ENCODE measurements at regions not wholly inside any gene's neighbourhood (a gene's known extent, or its start where the extent isn't known, plus 50 kb on each side); places are given as distances from the start of the nearest gene placed in this dataset.

GRCh38 chr18:55999641-56000040 is 411.6 kb upstream of the TCF4 start:
- H3K36me3 ChIP-seq (replicated peaks; ENCODE audit: insufficient read depth, low read length): no peaks in the 10 kb centered on the region
- no peak for DNase-seq
- H3K27me3 ChIP-seq (replicated peaks; ENCODE audit: insufficient read depth, low read length): no peaks in the 10 kb centered on the region
- no peak overlapping the region for H2AFZ ChIP-seq (ENCODE audit: low read length)
- no peaks in the 10 kb centered on the region for H3K9me2 ChIP-seq (replicated peaks; ENCODE audit: insufficient read depth, low read length)
- no peak overlapping the region for H3K27ac ChIP-seq (ENCODE audit: low read length)
- no peak overlapping the region for H3K9ac ChIP-seq (ENCODE audit: low read length)
- no peak overlapping the region for H3K4me2 ChIP-seq (ENCODE audit: low read depth, low read length)
- peaks cover 18% of the 10 kb centered on the region for H3F3A ChIP-seq (ENCODE audit: insufficient read depth, low read length)
- H3K4me3 ChIP-seq (ENCODE audit: low read length): no peak overlapping the region
- no peaks in the 10 kb centered on the region for H3K9me3 ChIP-seq (replicated peaks; ENCODE audit: insufficient read depth, low read length)
- TF ChIP-seq CTCF (IDR thresholded peaks at IDR 0.05; ENCODE audit: low read length): no peak
- TF ChIP-seq EZH2 (optimal IDR thresholded peaks at IDR 0.05; ENCODE audit: low read depth, low read length): no peak
- TF ChIP-seq EZH2phosphoT487 (IDR thresholded peaks at IDR 0.05; ENCODE audit: low read length): no peak
- H3K4me1 ChIP-seq (ENCODE audit: low read length): peaks cover 39% of the 10 kb centered on the region
- H3K79me2 ChIP-seq (ENCODE audit: low read length): no peaks in the 10 kb centered on the region
- no peaks in the 10 kb centered on the region for H4K20me1 ChIP-seq (ENCODE audit: insufficient read depth, low read length)

- H3K9ac ChIP-seq (ENCODE audit: low read length): peak overlapping the region; percentile 63; the same call in 1 of the 2 replicates
- H3F3A ChIP-seq (ENCODE audit: insufficient read depth, low read length): peaks cover 18% of the 10 kb centered on the region
- no peaks in the 10 kb centered on the region for H3K9me2 ChIP-seq (replicated peaks; ENCODE audit: insufficient read depth, low read length)
- H3K4me3 ChIP-seq (ENCODE audit: low read length): peak overlapping the region; percentile 37; the same call in 1 of the 2 replicates
- no peaks in the 10 kb centered on the region for H4K20me1 ChIP-seq (ENCODE audit: insufficient read depth, low read length)
- DNase-seq: no peak
- H3K4me2 ChIP-seq (ENCODE audit: low read depth, low read length): peak overlapping the region; percentile 83
- H3K27me3 ChIP-seq (replicated peaks; ENCODE audit: insufficient read depth, low read length): no peaks in the 10 kb centered on the region
- H3K4me1 ChIP-seq (ENCODE audit: low read length): peaks cover 39% of the 10 kb centered on the region
- peak overlapping the region; percentile 35; the same call in 1 of the 2 replicates for H2AFZ ChIP-seq (ENCODE audit: low read length)
- H3K27ac ChIP-seq (ENCODE audit: low read length): peak overlapping the region; percentile 94; the same call in 1 of the 2 replicates
- TF ChIP-seq EZH2 (optimal IDR thresholded peaks at IDR 0.05; ENCODE audit: low read depth, low read length): no peak
- TF ChIP-seq EZH2phosphoT487 (IDR thresholded peaks at IDR 0.05; ENCODE audit: low read length): no peak
- no peak for TF ChIP-seq CTCF (IDR thresholded peaks at IDR 0.05; ENCODE audit: low read length)
- no peaks in the 10 kb centered on the region for H3K36me3 ChIP-seq (replicated peaks; ENCODE audit: insufficient read depth, low read length)
- no peaks in the 10 kb centered on the region for H3K9me3 ChIP-seq (replicated peaks; ENCODE audit: insufficient read depth, low read length)
- no peaks in the 10 kb centered on the region for H3K79me2 ChIP-seq (ENCODE audit: low read length)
Observed at GRCh38 chr18:55998801-55999385, 410.9 kb upstream of the TCF4 start.

GRCh38 chr18:55998071-55998522 is 410.1 kb upstream of the TCF4 start:
- DNase-seq: peak; percentile 63
- H3K4me3 ChIP-seq (ENCODE audit: low read length): peak overlapping the region; percentile 37
- peak overlapping the region; percentile 35 for H2AFZ ChIP-seq (ENCODE audit: low read length)
- H3K27me3 ChIP-seq (replicated peaks; ENCODE audit: insufficient read depth, low read length): no peaks in the 10 kb centered on the region
- H3K9ac ChIP-seq (ENCODE audit: low read length): peak overlapping the region; percentile 63
- no peaks in the 10 kb centered on the region for H3K36me3 ChIP-seq (replicated peaks; ENCODE audit: insufficient read depth, low read length)
- peak overlapping the region; percentile 94 for H3K27ac ChIP-seq (ENCODE audit: low read length)
- no peaks in the 10 kb centered on the region for H3K79me2 ChIP-seq (ENCODE audit: low read length)
- TF ChIP-seq CTCF (IDR thresholded peaks at IDR 0.05; ENCODE audit: low read length) (no peak), EZH2 (optimal IDR thresholded peaks at IDR 0.05; ENCODE audit: low read depth, low read length) (no peak), EZH2phosphoT487 (IDR thresholded peaks at IDR 0.05; ENCODE audit: low read length) (no peak)
- H3F3A ChIP-seq (ENCODE audit: insufficient read depth, low read length): peaks cover 18% of the 10 kb centered on the region
- no peaks in the 10 kb centered on the region for H3K9me3 ChIP-seq (replicated peaks; ENCODE audit: insufficient read depth, low read length)
- peaks cover 39% of the 10 kb centered on the region for H3K4me1 ChIP-seq (ENCODE audit: low read length)
- no peaks in the 10 kb centered on the region for H3K9me2 ChIP-seq (replicated peaks; ENCODE audit: insufficient read depth, low read length)
- peak overlapping the region; percentile 83 for H3K4me2 ChIP-seq (ENCODE audit: low read depth, low read length)
- H4K20me1 ChIP-seq (ENCODE audit: insufficient read depth, low read length): no peaks in the 10 kb centered on the region

Measured in MM.1S (cell line).